NCI-H82 treated with DMSO at 0.1 percent for 48 hours (cell line): ENCODE measurements at regions not wholly inside any gene's neighbourhood (a gene's known extent, or its start where the extent isn't known, plus 50 kb on each side); places are given as distances from the start of the nearest gene placed in this dataset.

Experiments
- DNase-seq: peaks from one replicate; lab custom pipeline; 2025; ENCODE audit not compliant: unreplicated experiment; lab: John Stamatoyannopoulos, UW

- no peak for DNase-seq
These were observed 151.8 kb downstream of the OLFM1 start for GRCh38 chr9:135239100-135239768.

DNA sequence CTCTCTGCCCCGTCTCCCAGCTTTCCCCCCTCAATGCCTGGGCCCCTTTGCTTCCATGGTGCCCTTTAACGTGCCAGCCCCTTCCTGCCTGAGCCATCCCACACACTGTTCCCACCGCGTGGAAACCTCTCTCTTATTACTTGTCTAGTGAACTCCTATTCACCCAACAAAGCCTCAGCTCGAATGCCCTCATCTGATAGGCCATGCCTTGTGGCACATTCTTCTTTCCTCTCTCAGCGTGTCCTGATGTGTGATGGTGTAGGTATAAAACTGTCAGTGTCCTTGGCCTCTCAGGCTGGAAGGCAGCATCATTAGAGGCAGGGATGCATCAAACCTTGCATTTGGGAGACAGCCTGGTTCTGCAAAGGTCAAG lies 152.3 kb downstream of the OLFM1 start:
- DNase-seq: no peak

DNA sequence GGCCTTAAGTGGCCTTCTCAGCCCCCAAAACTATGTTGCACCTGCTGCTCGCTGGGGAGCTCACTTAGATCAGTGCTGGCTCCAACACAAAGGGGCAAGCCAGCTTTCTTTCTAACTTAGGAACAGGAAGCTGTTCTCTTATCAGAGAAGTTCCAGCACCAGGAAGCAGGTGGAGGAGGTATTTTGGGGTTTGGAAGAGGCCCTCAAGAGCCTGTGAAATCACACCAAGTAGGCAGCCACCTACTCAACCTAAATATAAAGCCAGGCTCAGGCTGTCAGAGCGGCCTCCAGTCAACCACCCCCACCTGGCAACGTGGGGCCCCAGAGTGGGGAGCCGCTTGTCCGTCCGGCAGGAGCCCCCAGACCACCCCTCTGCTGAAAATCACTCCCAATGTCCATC lies 152.8 kb downstream of the OLFM1 start:
- no peak for DNase-seq

DNA sequence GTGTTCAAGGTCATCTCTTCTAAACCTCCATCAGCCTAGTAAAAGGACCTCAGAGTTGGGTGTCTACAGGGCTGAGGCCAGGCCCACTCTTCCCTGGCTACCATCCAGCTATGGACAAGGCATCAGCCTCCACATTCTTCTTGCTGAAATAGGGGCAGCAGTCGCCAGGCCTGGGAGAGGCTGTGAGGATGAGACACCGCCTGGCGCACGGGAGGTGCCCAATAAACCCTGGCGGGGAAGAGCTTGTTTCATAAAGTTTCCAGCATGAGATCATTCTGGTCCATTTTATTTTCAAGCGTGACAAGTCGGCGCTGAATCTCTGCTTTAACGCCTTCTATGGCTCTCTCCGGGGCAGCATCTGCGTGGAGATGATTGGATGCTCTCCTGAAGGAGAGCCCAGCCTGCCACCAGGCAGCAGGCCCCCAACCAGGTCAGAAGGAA lies 153.4 kb downstream of the OLFM1 start:
- no peak for DNase-seq

DNA sequence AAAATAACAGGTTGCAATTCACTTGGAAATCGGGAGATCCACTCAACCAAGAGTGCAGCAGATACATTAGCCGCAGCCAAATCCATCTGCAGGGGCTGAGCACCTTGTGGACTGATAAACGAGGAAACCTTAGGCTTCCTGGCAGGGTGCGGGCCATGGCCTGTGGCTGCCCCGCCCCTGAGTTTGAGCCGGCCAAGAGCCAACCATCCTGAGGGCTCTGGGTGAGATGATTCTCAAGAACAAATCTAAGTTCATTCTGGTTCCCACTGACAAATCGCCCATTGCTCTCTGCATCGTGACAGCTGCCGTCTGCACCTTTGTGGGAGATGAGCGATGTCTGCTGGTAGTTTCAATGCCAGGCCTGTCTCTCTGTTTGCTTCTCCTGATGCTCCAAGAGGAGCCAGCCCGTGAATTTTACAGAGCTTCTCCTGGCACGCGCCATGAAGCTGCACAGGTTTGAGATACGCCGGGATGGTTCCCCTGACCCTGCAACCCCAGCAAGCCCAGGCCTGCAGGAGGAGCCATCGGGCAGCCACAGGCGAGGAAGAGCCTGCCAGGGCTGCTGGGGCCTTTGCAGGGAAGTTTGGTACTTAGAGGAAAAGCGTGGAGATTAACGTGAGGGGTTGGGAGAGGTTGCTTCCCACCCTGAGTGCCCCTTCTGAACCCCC lies 154.0 kb downstream of the OLFM1 start:
- DNase-seq: no peak

- no peak for DNase-seq
These were observed 154.6 kb downstream of the OLFM1 start for GRCh38 chr9:135242049-135242396.

DNA sequence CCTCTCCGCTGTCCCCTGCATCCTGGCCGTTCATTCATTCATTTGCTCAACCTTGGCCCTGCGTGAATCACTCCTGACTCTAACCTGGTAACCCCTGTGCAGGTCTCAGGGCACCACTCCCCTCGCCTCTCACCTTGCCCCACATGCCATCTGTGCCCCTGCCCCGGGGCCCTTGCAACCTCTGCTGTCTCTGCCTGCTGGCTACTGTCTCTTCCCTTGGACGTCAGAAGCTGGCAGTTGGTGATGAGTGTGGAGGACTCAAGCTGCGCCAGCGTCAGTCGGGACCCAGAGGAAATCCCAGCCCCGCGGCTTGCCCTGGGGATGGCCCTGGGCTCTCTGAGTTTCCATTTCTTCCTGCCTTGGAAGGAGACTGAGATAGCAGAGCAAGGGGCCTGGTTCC lies 154.9 kb downstream of the OLFM1 start:
- DNase-seq: no peak

DNA sequence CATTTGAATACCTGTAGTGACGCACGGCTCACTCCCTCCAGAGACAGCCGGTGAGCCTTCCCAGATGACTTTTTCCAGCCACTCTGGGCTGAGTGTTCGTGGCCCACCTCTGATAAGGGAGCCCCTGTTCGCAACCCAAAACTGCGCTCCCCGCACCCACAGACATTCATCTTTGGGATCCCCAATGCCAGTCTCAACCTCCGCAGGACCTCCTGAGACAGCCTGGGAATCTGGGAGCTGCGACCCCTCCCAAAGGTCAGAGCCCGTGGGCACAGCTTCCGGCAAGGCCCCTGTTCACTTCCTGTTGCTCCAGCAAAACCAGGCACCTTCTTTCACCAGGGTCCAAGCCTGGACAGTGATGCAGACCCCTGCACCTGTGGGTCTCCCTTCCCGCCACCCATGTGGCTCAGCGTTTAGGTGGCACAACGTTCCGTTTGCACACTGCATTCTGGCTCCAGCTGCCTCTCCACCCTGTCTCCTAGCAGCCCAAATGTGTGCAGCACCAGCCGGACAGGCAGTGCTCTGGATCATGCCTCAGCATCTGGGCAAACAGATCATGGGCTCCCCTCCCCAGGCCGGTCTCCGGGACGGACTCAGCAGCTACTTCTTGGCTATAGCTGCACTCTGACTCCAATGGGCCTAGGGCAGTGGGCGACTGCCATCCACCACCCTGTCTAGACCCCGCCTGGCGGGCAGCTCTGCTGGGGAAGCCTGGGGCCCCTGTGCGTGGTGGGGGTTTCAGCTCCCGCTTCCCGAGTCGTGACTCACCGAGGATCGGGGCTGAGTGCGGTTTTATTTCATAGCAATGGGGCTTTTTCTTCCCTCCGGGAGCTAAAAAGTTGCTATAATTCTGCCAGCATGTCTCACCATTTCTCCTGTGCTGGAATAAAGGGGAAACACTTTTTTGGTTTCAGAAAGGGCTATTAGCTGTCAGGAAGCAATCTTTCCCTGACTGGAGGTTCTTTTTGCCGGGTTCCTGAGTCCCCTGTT lies 156.0 kb downstream of the OLFM1 start:
- DNase-seq: no peak

- no peak for DNase-seq
These were observed 157.1 kb downstream of the OLFM1 start for GRCh38 chr9:135244271-135245221.

GRCh38 chr9:135245482-135246247 lies 158.2 kb downstream of the OLFM1 start:
- no peak for DNase-seq

- DNase-seq: no peak
These were observed 159.1 kb downstream of the OLFM1 start for GRCh38 chr9:135246248-135247205.

GRCh38 chr9:135247227-135247930 lies 159.9 kb downstream of the OLFM1 start:
- DNase-seq: no peak

GRCh38 chr9:135248111-135248510 lies 160.6 kb downstream of the OLFM1 start:
- DNase-seq: no peak

- no peak for DNase-seq
These were observed 161.3 kb downstream of the OLFM1 start for GRCh38 chr9:135248721-135249120.

DNA sequence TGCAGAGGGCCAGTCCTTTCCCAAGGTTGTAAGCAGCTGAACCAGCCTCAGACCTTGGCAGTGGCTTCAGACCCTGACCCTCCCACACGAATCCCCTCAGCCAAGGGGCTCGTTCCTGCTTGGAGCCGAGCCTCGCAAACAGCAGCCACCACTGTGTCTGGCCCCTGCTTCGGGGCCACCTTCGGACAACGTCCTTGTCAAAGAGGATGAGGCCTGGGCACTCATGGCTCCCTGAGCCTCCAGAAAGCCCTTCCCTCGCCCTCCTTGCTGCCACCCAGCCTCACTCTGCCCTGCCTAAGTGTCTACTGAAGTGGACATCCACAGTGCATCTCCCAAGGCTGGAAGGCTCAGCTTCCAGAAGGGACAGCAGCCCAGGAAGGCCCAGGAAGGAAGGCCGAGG lies 161.7 kb downstream of the OLFM1 start:
- no peak for DNase-seq

DNA sequence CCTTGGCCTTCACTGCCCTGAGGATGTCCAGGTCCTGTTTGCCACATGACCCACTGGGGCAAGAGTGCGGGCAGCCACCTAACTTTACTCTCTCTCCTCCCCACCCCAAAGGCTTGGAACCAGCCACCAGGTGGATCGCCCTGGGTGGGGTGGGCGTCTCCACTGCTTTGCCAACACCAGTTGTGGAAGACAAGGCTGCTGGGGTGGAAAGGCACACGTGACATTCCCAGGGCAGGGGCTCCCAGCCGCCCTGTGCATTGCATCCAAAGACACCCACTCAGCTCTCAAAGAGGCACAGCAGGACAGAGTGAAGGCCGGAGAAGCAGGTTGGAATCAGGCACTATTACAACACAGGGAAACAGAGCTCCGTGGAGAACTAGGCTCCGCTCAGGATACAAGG lies 162.2 kb downstream of the OLFM1 start:
- no peak for DNase-seq

- no peak for DNase-seq
These were observed 163.9 kb downstream of the OLFM1 start for GRCh38 chr9:135251331-135251761.
